Colonic mucosa (tissue), 4 donors: ENCODE measurements at regions not wholly inside any gene's neighbourhood (a gene's known extent, or its start where the extent isn't known, plus 50 kb on each side); places are given as distances from the start of the nearest gene placed in this dataset.

Experiments
- DNase-seq: peaks from one replicate; pipeline ENCODE4 v3.0.0-alpha.2; 2020
- H3K27ac ChIP-seq: fragments of 200-600 bp; one replicate; pipeline ENCODE4 v1.8.0; 2021
- H3K27me3 ChIP-seq: fragments of 200-600 bp; one replicate; pipeline ENCODE4 v1.8.0; 2021
- H3K36me3 ChIP-seq: fragments of 200-600 bp; one replicate; pipeline ENCODE4 v1.8.0; 2021
- H3K4me1 ChIP-seq: fragments of 200-600 bp; one replicate; pipeline ENCODE4 v1.8.0; 2021; ENCODE audit warnings: mild to moderate bottlenecking
- H3K4me3 ChIP-seq: fragments of 200-600 bp; one replicate; pipeline ENCODE4 v1.8.0; 2021
- H3K9ac ChIP-seq, 2 donors: one replicate each; pipeline ENCODE4 v1.7.0; 2013; ENCODE audit warnings: control low read depth in 2 of 2, low read depth in 2 of 2, low read length in 2 of 2
- H3K9me3 ChIP-seq: fragments of 200-600 bp; one replicate; pipeline ENCODE4 v1.8.0; 2021
- intact Hi-C: fragments of 100-400 bp; cut with DNase I; formaldehyde crosslinking; loops from one replicate; pipeline ENCODE4 v1.14.1; 2022
- TF ChIP-seq, protein P1 (sequence below): fragments of 200-600 bp; IDR thresholded peaks from one replicate; pipeline ENCODE4 v1.8.0; 2022; ENCODE audit warnings: antibody characterized with exemption, mild to moderate bottlenecking
- donor health status: healthy.
- donor health status: DM: no; HTN: no; CAD: no.
- donor health status: DM: no; HTN: no; CAD: no.

DNA sequence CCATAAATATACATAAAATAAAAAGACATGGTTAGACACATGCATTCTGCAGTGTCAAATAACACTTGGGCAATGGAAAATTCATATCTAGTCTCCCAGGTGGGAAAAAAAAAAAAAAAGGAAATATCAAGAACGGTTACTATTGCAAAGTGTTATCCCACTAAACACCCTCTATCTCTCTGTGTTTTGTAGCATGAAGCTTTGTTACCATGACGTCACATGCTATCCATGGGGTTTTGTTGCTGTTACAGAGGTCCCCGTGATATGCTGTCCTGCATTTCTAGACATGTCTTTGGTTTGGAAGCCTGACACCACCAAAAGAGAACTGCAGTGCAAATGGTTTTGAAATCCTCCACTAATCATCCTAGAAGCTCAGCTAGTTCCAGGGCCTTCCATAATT, 50.7 kb upstream of the TLR3 start:
- Histone ChIP-seq H3K4me3 (no peak overlapping the region), H3K27ac (no peak overlapping the region), H3K4me1 (no peaks in the 10 kb centered on the region), H3K9me3 (no peaks in the 10 kb centered on the region), H3K9ac (no peak overlapping the region), H3K36me3 (no peaks in the 10 kb centered on the region), H3K27me3 (no peaks in the 10 kb centered on the region)
- TF ChIP-seq, protein P1, sequence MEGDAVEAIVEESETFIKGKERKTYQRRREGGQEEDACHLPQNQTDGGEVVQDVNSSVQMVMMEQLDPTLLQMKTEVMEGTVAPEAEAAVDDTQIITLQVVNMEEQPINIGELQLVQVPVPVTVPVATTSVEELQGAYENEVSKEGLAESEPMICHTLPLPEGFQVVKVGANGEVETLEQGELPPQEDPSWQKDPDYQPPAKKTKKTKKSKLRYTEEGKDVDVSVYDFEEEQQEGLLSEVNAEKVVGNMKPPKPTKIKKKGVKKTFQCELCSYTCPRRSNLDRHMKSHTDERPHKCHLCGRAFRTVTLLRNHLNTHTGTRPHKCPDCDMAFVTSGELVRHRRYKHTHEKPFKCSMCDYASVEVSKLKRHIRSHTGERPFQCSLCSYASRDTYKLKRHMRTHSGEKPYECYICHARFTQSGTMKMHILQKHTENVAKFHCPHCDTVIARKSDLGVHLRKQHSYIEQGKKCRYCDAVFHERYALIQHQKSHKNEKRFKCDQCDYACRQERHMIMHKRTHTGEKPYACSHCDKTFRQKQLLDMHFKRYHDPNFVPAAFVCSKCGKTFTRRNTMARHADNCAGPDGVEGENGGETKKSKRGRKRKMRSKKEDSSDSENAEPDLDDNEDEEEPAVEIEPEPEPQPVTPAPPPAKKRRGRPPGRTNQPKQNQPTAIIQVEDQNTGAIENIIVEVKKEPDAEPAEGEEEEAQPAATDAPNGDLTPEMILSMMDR, result no peak
- DNase-seq, result no peak
- intact Hi-C loops, result no loop called here

DNA sequence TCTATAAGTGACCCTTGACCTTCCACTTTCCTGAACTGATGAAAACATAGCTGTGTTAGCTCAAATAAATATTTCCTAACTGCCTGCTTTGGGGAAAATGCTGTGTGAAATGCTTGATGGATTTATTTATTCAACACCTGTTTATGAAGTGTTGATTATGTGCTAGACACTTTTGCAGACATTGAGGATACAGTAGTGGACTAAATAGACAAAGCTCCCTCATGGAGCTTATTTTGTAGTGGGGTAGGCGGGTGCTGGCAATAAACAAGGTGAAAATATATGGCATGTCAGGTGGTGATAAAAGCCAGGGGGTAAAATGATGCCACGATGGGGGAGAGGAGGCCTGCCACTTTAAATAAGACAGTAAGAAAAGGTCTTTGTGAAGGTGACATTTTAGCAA, 50.2 kb upstream of the TLR3 start:
- intact Hi-C loops, result no loop called here
- no peaks in the 10 kb centered on the region for H3K4me1 ChIP-seq
- H3K27ac ChIP-seq, result no peak overlapping the region
- no peak overlapping the region for H3K4me3 ChIP-seq
- no peaks in the 10 kb centered on the region for H3K36me3 ChIP-seq
- H3K9me3 ChIP-seq, result no peaks in the 10 kb centered on the region
- H3K9ac ChIP-seq, result no peak overlapping the region
- no peak for DNase-seq
- H3K27me3 ChIP-seq, result no peaks in the 10 kb centered on the region
- TF ChIP-seq, protein P1, result no peak
